HG03558 (cell line): ENCODE measurements at regions not wholly inside any gene's neighbourhood (a gene's known extent, or its start where the extent isn't known, plus 50 kb on each side); places are given as distances from the start of the nearest gene placed in this dataset.
"Not testable (repeated sequence)": the region's sequence is repeated elsewhere in the genome, so short reads cannot be mapped to it uniquely, and the experiment has no call there.

ENCODE experiments used
- ATAC-seq: cut with Tn5 transposase; IDR thresholded peaks from one replicate; pipeline ENCODE4 v1.9.1; 2021; ENCODE audit warnings: moderate number of reproducible peaks; ENCODE audit not compliant: unreplicated experiment; ENCODE audit errors: extremely low read depth

GRCh38 chr7:125336326-125336725, 406.7 kb upstream of the POT1 start:
- ATAC-seq: no peak

GRCh38 chr7:125326666-125327255, 397.1 kb upstream of the POT1 start:
- no peak for ATAC-seq

- no peak for ATAC-seq
These were observed 386.8 kb upstream of the POT1 start for GRCh38 chr7:125316466-125316865.

- ATAC-seq: no peak
These were observed 369.6 kb upstream of the POT1 start for GRCh38 chr7:125299003-125299765.

GRCh38 chr7:125279961-125280360, 350.3 kb upstream of the POT1 start:
- no peak for ATAC-seq

- no peak for ATAC-seq
These were observed 348.7 kb upstream of the POT1 start for GRCh38 chr7:125278318-125278717.

- not testable (repeated sequence) for ATAC-seq
These were observed 345.1 kb upstream of the POT1 start for GRCh38 chr7:125274742-125275141.

- ATAC-seq: not testable (repeated sequence)
These were observed 334.7 kb upstream of the POT1 start for GRCh38 chr7:125264174-125264856.

- ATAC-seq: not testable (repeated sequence)
These were observed 329.3 kb upstream of the POT1 start for GRCh38 chr7:125258876-125259417.

GRCh38 chr7:125257617-125258016, 328.0 kb upstream of the POT1 start:
- ATAC-seq: no peak

GRCh38 chr7:125256446-125256845, 326.8 kb upstream of the POT1 start:
- ATAC-seq: no peak

- no peak for ATAC-seq
These were observed 326.2 kb upstream of the POT1 start for GRCh38 chr7:125255810-125256209.

GRCh38 chr7:125254566-125254965, 324.9 kb upstream of the POT1 start:
- no peak for ATAC-seq

GRCh38 chr7:125253452-125254190, 324.0 kb upstream of the POT1 start:
- ATAC-seq: no peak

- ATAC-seq: no peak
These were observed 318.0 kb upstream of the POT1 start for GRCh38 chr7:125247514-125248098.

GRCh38 chr7:125246706-125247105, 317.1 kb upstream of the POT1 start:
- no peak for ATAC-seq

- ATAC-seq: no peak
These were observed 311.9 kb upstream of the POT1 start for GRCh38 chr7:125241548-125241947.

GRCh38 chr7:125222596-125222995, 293.0 kb upstream of the POT1 start:
- ATAC-seq: no peak

- no peak for ATAC-seq
These were observed 288.5 kb upstream of the POT1 start for GRCh38 chr7:125218076-125218475.

- ATAC-seq: no peak
These were observed 271.4 kb upstream of the POT1 start for GRCh38 chr7:125201002-125201401.
